ENCODE measurements at regions not wholly inside any gene's neighbourhood (a gene's known extent, or its start where the extent isn't known, plus 50 kb on each side); places are given as distances from the start of the nearest gene placed in this dataset.

DNA sequence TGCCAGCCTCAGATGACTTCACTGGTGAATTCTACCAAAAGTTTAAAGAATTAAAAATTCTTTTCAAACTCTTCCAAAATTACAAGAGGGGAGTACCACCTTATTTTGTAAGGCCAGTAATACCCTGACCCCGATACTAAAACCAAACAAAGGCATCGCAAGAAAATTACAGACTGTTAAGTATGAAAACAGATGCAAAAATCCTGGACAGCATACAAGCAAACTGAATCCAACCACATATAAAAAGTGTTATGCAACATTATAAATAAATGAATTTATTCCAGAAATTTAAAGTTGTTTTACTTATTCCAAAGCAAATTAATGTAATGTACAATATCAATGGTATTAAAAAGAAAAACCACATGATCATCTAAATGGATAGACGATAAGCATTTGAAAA is 873.6 kb upstream of the GJE1 start:
- Histone ChIP-seq H3K27ac (no peak overlapping the region), H3K4me3 (no peak overlapping the region), H3K36me3 (no peaks in the 10 kb centered on the region), H3K4me1 (replicated peaks) (no peaks in the 10 kb centered on the region), H3K9me3 (no peaks in the 10 kb centered on the region), H3K27me3 (replicated peaks; ENCODE audit: insufficient read depth) (no peaks in the 10 kb centered on the region)
- TF ChIP-seq POLR2AphosphoS5 (IDR thresholded peaks at IDR 0.05) (no peak), POLR2A (IDR thresholded peaks at IDR 0.05) (no peak)
- TF ChIP-seq, protein P1, sequence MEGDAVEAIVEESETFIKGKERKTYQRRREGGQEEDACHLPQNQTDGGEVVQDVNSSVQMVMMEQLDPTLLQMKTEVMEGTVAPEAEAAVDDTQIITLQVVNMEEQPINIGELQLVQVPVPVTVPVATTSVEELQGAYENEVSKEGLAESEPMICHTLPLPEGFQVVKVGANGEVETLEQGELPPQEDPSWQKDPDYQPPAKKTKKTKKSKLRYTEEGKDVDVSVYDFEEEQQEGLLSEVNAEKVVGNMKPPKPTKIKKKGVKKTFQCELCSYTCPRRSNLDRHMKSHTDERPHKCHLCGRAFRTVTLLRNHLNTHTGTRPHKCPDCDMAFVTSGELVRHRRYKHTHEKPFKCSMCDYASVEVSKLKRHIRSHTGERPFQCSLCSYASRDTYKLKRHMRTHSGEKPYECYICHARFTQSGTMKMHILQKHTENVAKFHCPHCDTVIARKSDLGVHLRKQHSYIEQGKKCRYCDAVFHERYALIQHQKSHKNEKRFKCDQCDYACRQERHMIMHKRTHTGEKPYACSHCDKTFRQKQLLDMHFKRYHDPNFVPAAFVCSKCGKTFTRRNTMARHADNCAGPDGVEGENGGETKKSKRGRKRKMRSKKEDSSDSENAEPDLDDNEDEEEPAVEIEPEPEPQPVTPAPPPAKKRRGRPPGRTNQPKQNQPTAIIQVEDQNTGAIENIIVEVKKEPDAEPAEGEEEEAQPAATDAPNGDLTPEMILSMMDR (IDR thresholded peaks at IDR 0.05) = no peak
- 89% methylated on average over 3 of the region's 3 CpGs for WGBS
- no peak for DNase-seq (ENCODE audit: low spot score)
- intact Hi-C loops (cut with DNase I) = loop anchor here (10.0 kb wide), 1 partner anchor 1884 kb away; the partner anchor contains the start of gene CITED2

DNA sequence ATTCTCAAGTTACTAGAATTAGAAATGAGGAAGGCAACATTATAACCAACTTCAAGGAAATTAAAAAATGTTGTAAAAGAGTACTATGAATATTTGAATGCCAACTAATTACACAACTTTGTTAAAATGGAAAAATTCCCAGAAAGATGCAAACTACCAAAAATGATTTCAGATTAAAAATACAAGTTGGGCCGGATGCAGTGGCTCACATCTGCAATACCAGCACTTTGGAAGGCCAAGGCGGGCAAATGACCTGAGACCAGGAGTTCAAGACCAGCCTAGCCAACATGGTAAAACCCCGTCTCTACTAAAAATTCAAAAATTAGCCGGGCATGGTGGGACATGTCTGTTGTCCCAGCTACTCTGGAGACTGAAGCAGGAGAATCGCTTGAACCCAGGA is 874.2 kb upstream of the GJE1 start:
- intact Hi-C loops (cut with DNase I) = loop anchor here (10.0 kb wide), 1 partner anchor 1884 kb away; the partner anchor contains the start of gene CITED2
- Histone ChIP-seq H3K4me1 (replicated peaks) (no peaks in the 10 kb centered on the region), H3K27ac (no peak overlapping the region), H3K36me3 (no peaks in the 10 kb centered on the region), H3K4me3 (no peak overlapping the region), H3K9me3 (no peaks in the 10 kb centered on the region), H3K27me3 (replicated peaks; ENCODE audit: insufficient read depth) (no peaks in the 10 kb centered on the region)
- WGBS = 94% methylated on average over 5 of the region's 5 CpGs
- TF ChIP-seq, protein P1 (IDR thresholded peaks at IDR 0.05) = no peak
- TF ChIP-seq POLR2A (IDR thresholded peaks at IDR 0.05) (no peak), POLR2AphosphoS5 (IDR thresholded peaks at IDR 0.05) (no peak)
- no peak for DNase-seq (ENCODE audit: low spot score)

DNA sequence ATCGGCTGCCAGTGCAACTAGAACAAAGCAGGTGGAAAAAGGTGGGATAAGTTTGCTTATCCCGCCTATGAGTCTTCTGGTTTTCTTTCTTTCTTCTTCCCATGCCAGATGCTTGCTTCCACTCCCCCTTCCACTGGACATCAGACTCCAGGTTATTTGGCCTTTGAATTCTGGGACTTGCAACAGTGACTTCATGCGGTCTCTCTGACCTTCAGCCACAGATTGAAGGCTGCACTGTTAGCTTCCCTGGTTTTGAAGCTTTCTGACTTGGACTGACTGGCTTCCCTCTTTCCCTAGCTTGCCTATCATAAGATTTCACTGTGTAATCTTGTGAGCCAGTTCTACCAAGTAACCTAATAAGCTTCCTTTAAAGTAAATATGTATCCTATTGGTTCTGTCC is 878.4 kb upstream of the GJE1 start:
- Histone ChIP-seq H3K36me3 (no peaks in the 10 kb centered on the region), H3K27ac (no peak overlapping the region), H3K4me3 (no peak overlapping the region), H3K4me1 (replicated peaks) (no peaks in the 10 kb centered on the region), H3K27me3 (replicated peaks; ENCODE audit: insufficient read depth) (no peaks in the 10 kb centered on the region), H3K9me3 (no peaks in the 10 kb centered on the region)
- TF ChIP-seq POLR2AphosphoS5 (IDR thresholded peaks at IDR 0.05) (no peak), POLR2A (IDR thresholded peaks at IDR 0.05) (no peak)
- TF ChIP-seq, protein P1 (IDR thresholded peaks at IDR 0.05) = no peak
- WGBS = 95% methylated on average over 3 of the region's 3 CpGs
- intact Hi-C loops (cut with DNase I) = loop anchor here (5.0 to 10.0 kb wide), 2 partner anchors 272 to 1880 kb away; partner anchors contain the start of gene CITED2
- no peak for DNase-seq (ENCODE audit: low spot score)

DNA sequence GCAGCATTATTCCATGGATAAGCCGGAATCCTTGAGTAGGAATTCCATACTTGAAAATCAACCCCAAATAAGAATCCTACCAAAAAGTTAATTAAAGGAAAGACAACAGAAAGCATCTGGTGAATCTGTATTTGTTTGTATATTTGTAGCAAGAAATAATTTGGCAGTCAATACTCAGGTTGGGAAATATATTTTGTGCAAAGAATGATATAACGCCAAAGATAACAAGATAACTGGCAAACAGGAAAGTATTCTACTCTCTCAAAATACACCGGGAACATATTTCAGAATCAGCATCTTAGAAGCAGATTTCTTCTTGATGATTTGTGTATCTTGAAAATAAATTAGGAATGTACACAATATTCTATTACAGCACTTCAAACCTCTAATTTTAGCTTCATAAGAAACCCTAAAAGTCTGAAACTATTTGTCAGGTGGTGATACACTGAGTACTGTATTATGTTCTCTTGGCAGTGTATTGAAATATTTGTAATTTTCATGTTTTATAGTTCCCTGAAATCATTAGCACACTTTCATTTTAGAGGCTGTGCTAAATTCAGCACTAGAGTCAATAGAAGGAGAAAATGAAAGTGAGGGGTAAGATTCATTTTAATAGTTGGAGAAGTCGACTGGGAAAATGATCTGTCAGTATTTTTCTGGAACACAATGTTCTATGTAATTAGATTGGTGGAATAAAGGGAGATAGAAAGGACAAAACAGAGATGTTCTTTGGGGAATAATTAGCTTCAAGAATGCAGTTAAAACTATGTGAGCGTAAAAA is 879.7 kb upstream of the GJE1 start:
- Histone ChIP-seq H3K4me1 (replicated peaks) (no peaks in the 10 kb centered on the region), H3K27me3 (replicated peaks; ENCODE audit: insufficient read depth) (no peaks in the 10 kb centered on the region), H3K36me3 (no peaks in the 10 kb centered on the region), H3K27ac (peak overlapping the region; percentile 7 to 8), H3K9me3 (no peaks in the 10 kb centered on the region), H3K4me3 (no peak overlapping the region)
- no peak for DNase-seq (ENCODE audit: low spot score)
- 39% methylated on average over 5 of the region's 5 CpGs for WGBS
- intact Hi-C loops (cut with DNase I) = loop anchor here (5.0 to 10.0 kb wide), 2 partner anchors 271 to 1878 kb away; partner anchors contain the start of gene CITED2
- TF ChIP-seq, protein P1 (IDR thresholded peaks at IDR 0.05) = no peak
- peak; percentile 39 for TF ChIP-seq POLR2AphosphoS5 (IDR thresholded peaks at IDR 0.05)

DNA sequence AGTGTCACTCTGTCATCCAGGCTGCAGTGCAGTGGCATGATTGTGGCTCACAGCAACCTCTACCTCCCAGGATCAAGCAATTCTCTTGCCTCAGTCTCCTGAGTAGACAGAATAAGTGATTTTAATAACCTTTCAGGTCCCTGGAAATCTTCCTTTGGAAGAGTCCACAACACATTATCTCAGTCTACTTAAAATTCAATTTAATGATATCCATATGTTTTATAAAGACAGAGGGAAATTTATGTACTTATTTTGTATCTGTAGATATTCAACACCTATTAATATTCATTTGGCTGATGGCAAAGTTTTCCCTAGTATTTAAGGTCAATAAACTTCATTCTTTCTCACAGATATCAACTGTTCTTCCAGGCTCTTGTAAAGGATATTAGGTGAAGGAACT is 881.4 kb upstream of the GJE1 start:
- intact Hi-C loops (cut with DNase I) = loop anchor here (5.0 to 10.0 kb wide), 2 partner anchors 269 to 1876 kb away; partner anchors contain the start of gene CITED2
- no peaks in the 10 kb centered on the region for H3K27me3 ChIP-seq (replicated peaks; ENCODE audit: insufficient read depth)
- DNase-seq (ENCODE audit: low spot score) = no peak
- no peaks in the 10 kb centered on the region for H3K4me1 ChIP-seq (replicated peaks)
- H3K27ac ChIP-seq = no peak overlapping the region
- H3K36me3 ChIP-seq = no peaks in the 10 kb centered on the region
- TF ChIP-seq POLR2AphosphoS5 (IDR thresholded peaks at IDR 0.05) = no peak
- no peak for TF ChIP-seq POLR2A (IDR thresholded peaks at IDR 0.05)
- TF ChIP-seq, protein P1 (IDR thresholded peaks at IDR 0.05) = no peak
- H3K4me3 ChIP-seq = no peak overlapping the region
- H3K9me3 ChIP-seq = no peaks in the 10 kb centered on the region
